KOPT-K1 (cell line): ENCODE measurements at regions not wholly inside any gene's neighbourhood (a gene's known extent, or its start where the extent isn't known, plus 50 kb on each side); places are given as distances from the start of the nearest gene placed in this dataset.
"Not testable (repeated sequence)": the region's sequence is repeated elsewhere in the genome, so short reads cannot be mapped to it uniquely, and the experiment has no call there.

Source experiments
- H3K27ac ChIP-seq: fragments of 200-600 bp; sonication (generic); 2 replicates; pipeline ENCODE4 v1.5.1; 2016; ENCODE audit warnings: antibody characterized with exemption, mild to moderate bottlenecking, low read depth, low read length; ENCODE audit not compliant: poor library complexity, severe bottlenecking
- H3K36me3 ChIP-seq: fragments of 200-600 bp; sonication (generic); 2 replicates; pipeline ENCODE4 v1.5.1; 2017; ENCODE audit warnings: antibody characterized with exemption, mild to moderate bottlenecking, low read length, moderate library complexity; ENCODE audit not compliant: insufficient read depth
- H3K9me3 ChIP-seq: fragments of 200-600 bp; sonication (generic); 2 replicates; pipeline ENCODE4 v1.5.1; 2017; ENCODE audit warnings: antibody characterized with exemption, low read length, mild to moderate bottlenecking; ENCODE audit not compliant: insufficient read depth, poor library complexity, severe bottlenecking

DNA sequence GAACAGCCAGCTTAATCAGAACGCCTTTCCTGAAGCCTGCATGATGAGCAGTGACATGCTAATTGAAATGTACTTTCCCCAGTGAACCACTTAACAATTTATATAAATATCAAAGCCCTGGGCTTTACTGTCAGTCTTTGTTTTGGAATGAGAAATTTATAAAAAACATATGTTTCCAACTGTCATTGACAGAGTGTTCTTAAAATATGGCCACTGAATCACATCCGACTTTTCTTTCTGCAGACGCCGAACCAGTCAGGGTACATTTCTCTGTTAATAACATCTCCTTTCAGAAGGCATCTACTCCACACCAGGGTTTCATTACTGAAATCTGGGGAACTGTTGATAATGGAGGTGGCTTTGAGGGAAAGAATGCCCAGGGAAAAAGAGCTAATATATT is 343.7 kb downstream of the INSIG2 start:
- H3K27ac ChIP-seq: no peak overlapping the region

DNA sequence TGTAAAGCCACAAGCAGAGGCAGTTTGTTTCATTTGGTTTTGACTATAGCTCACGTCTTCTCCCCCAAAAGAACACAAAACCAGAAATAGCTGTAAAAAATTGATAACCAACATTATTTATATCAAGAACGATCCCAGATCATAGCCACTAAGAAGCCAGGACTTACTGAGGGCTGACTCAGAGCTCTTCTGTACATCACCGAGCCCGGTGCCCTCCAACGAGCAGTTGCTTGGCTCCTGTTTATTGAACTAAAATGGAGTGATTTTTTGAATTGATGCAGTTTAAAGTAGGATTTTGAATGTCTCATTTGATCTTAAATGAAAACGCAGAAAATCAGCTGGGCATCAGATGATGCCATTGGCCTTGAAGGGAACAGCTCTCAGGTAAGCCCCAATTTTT is 343.3 kb downstream of the INSIG2 start:
- Histone ChIP-seq H3K36me3 (no peaks in the 10 kb centered on the region), H3K9me3 (no peaks in the 10 kb centered on the region), H3K27ac (no peak overlapping the region)

More for the DNA sequence above, 343.7 kb downstream of the INSIG2 start:
- no peaks in the 10 kb centered on the region for H3K9me3 ChIP-seq
- H3K36me3 ChIP-seq: no peaks in the 10 kb centered on the region

DNA sequence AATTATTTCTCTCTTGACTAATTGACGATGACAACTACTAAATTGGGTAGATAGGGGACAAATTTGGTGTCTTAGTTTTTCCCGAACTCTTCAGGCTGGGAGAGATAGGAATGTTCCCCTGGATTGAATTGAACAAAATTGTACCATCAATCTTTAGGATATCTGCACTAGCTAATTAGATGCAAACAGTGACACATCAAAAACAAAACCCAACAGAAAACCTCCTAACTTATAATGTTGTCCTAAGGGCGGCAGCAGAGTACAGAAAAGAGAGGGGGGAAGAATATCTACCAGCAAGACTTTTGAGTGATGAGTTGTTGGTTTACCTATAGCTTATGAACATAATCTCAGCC is 342.9 kb downstream of the INSIG2 start:
- H3K36me3 ChIP-seq: no peaks in the 10 kb centered on the region
- no peaks in the 10 kb centered on the region for H3K9me3 ChIP-seq
- H3K27ac ChIP-seq: no peak overlapping the region

DNA sequence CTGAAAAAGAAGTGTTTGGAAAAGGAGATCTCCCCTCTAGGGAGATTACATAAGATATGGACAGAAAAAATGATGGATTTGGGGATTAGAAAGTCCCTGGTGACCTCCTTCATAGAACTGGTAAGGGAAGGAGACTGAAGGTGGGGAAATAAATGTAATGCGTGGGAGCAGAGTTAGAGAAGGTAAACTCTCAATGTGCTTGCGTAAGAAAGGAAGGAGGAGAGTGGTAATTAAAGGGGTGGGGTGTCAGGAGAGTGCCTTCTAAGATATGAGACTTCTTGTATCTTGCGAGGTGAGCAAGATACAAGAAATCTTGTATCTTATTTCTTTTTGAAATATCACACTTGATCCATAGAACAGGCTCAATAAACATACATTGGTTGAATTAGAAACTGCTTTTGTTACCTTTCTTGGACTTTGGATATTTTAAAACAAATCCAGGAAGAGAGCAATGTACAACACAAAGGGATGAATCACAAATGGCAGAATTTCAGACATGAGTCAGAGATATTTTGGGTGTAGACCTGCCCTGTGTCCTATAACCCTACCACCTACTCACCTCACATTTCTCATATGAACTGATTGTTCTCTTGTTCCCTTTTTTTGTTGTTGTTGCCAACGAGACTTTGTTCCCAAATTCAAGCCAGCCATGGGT is 342.4 kb downstream of the INSIG2 start:
- no peak overlapping the region for H3K27ac ChIP-seq

DNA sequence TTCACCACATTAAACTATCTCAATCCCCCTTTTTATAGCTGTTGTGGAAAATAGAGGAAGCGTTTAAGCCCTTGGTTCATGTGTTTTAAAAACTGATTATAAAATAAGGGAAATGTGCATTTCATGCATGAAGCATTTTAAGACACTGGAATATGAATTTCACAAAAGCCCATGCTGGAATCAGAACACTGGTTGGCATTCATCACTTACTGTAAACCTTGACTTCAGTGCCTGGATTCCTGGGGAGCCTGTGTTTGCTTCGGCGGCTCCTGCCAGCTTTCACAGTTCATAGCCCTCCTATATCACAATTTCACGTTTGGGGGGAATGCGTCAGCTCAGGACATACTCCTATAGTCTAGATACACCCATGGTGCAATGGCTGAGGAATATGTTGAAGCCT is 336.9 kb downstream of the INSIG2 start:
- Histone ChIP-seq H3K9me3 (no peaks in the 10 kb centered on the region), H3K36me3 (no peaks in the 10 kb centered on the region), H3K27ac (no peak overlapping the region)

More for the DNA sequence above, 342.4 kb downstream of the INSIG2 start:
- no peaks in the 10 kb centered on the region for H3K36me3 ChIP-seq
- H3K9me3 ChIP-seq: no peaks in the 10 kb centered on the region

DNA sequence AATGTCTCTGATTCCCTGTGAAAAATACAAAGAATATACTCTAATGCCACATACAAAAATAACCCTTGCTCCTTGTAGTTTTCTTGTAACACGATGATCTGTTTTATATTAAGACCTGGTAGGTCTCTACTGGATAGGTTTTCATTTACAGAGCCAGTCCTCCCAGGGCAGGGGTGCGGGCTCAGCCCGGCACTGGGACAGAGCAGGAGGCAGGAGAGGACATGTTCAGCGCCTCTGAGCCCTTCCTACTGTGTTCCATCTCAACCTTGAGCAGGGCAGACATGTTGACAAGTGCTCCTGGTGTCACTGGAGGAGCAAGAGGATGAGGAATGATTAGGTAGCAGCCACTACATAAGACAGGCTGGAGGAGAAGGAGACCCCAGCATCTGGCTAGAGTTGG is 335.5 kb downstream of the INSIG2 start:
- no peaks in the 10 kb centered on the region for H3K36me3 ChIP-seq
- no peak overlapping the region for H3K27ac ChIP-seq
- H3K9me3 ChIP-seq: no peaks in the 10 kb centered on the region

DNA sequence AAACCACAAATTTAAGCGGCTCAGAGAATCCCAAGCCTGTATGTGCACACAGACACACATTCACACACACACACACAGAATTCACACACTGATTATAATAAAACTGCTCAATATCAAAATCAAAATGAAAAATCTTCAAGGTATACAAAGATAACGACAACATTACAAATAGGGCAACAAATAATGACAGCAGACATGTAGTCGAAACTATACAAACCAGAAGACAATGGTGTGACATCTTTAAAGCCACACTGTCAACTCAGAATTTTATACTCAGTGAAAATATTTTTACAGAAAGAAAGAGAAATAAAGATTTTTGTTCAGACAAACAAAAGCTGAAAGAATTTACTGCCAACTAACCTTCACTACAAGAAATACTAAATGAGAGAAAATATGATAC is 333.4 kb downstream of the INSIG2 start:
- H3K9me3 ChIP-seq: no peaks in the 10 kb centered on the region
- H3K27ac ChIP-seq: no peak overlapping the region
- no peaks in the 10 kb centered on the region for H3K36me3 ChIP-seq

DNA sequence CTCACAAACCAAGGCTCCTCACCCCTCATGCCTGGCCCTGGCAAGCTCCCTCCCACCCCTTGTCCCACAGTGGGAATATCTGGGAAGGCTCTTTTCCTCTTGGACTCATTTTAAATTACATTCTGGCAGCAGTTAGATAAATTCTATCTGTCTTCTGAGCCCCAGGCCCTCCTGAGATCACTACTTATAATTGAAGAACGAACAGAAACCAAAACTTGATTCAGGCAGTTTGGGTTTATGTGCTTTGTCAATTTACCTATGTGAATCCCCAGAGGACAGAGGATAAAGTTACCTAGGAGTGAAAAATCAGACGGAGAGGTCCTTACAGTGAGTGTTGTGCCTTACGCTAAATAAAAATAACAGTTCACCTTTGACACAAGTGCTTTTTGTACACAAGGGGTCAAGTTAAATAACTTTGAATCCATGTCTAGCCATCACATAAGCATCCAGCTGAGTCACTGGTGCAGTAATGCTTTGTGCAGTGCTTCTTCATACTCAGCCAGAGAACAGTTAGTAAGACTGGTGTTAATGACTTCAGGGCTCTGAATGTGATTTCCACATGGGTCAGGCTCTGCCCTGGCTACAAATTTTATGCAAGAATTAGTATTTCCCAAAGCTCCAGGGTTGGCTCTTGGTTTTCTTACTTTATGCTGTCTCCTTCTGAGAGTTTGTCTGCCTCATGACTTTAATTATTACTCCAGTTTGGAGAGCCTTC is 329.3 kb downstream of the INSIG2 start:
- Histone ChIP-seq H3K36me3 (no peaks in the 10 kb centered on the region), H3K9me3 (no peaks in the 10 kb centered on the region), H3K27ac (no peak overlapping the region)

DNA sequence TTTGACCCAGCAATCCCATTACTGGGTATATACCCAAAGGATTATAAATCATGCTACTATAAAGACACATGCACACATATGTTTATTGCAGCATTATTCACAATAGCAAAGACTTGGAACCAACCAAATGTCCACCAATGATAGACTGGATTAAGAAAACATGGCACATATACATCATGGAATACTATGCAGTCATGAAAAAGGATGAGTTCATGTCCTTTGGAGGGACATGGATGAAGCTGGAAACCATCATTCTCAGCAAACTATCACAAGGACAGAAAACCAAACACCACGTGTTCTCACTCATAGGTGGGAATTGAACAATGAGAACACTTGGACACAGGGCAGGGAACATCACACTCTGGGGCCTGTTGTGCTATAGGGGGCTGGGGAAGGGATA is 326.9 kb downstream of the INSIG2 start:
- H3K36me3 ChIP-seq, H3K27ac ChIP-seq, H3K9me3 ChIP-seq: not testable (repeated sequence)

DNA sequence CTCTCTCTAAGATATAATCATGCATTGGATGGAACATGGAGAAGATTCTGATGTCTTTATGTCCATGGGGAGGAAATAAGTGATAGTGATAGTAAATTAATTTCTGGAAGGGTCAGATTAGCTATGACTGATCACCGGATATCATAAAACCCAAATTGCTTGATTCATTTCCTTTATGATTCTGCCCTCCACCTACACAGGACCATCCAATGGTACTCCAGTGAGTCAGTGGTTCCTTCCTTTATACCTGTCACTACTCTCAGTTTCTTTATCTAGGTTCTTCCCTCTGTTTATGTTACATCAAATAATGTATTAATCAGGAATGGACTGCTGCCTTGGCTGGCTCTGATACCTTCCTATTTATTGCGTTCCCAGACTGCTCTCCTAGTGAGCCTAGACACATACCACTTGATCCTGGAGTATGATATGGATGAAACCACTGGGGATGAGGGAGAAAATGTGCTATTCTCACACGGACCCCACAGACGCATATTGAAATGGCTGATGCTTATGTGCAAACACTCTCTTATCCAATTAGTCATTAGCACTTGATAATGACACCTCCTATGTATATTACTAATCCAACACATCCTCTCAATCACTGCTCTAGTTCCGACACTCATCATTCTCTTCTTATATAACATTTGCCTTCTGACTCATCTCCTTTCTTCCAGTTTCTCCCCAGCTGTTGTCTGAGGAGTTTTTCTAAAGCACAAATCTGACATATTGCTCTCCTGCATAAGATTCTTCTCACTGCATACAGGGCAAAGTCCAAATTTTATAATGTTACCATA is 315.6 kb downstream of the INSIG2 start:
- H3K36me3 ChIP-seq: no peaks in the 10 kb centered on the region
- H3K27ac ChIP-seq: no peak overlapping the region
- no peaks in the 10 kb centered on the region for H3K9me3 ChIP-seq

DNA sequence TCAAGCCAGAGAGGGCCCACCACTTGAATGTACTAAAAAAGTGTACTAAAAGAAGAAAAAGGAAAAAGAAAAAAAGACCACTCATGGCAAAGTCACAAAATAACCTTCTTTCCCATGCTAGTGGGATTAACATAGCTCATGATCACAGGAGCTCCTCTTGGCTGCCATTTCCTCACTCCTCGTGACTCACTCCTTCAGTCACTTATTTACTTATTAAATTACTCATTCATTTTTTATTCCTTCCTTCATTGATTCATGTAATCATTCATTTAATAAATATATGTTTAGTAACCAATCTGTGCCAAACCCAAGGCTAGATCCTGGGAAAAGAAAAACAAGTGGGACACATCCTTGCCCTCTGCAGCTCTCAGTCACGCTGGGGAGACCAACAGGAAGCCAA is 300.5 kb downstream of the INSIG2 start:
- H3K27ac ChIP-seq: no peak overlapping the region

GRCh38 chr2:118387509-118387908 is 299.2 kb downstream of the INSIG2 start:
- no peaks in the 10 kb centered on the region for H3K36me3 ChIP-seq

More for the DNA sequence above, 300.5 kb downstream of the INSIG2 start:
- H3K36me3 ChIP-seq: no peaks in the 10 kb centered on the region
- peaks cover 4% of the 10 kb centered on the region for H3K9me3 ChIP-seq

DNA sequence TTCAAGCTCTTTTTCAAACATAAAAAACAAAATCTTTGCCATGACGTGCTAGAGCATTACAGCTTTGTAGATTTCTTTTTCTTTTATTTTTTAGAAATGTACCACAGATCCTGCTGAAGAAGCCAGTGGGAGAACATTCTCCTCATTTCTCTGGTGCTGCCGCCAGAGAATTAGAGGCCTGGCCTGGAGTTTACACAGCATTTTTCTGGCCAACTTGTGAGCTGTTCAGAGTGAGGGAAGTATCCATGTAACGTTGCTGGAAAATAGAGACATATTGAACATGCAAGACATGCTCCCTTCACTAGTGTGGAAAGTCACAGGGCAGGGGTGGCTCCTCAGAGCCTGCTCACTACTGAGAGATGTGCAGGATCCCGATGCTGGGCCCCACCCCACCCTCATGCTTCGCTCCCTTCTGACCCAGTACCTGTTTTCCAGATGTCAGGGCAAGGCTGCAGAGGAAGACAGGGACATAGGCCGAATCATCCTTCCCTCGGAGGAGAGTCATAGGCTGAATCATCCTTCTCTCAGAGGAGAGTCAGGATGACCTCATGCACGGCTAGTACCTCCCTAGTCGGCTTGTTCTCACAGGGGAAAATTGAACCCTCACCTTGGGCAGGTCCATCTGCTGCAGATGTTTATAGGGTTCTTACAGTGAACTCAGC is 298.5 kb downstream of the INSIG2 start:
- Histone ChIP-seq H3K36me3 (no peaks in the 10 kb centered on the region), H3K27ac (no peak overlapping the region), H3K9me3 (peaks cover 4% of the 10 kb centered on the region)

More at GRCh38 chr2:118387509-118387908, 299.2 kb downstream of the INSIG2 start:
- peaks cover 4% of the 10 kb centered on the region for H3K9me3 ChIP-seq
- no peak overlapping the region for H3K27ac ChIP-seq

DNA sequence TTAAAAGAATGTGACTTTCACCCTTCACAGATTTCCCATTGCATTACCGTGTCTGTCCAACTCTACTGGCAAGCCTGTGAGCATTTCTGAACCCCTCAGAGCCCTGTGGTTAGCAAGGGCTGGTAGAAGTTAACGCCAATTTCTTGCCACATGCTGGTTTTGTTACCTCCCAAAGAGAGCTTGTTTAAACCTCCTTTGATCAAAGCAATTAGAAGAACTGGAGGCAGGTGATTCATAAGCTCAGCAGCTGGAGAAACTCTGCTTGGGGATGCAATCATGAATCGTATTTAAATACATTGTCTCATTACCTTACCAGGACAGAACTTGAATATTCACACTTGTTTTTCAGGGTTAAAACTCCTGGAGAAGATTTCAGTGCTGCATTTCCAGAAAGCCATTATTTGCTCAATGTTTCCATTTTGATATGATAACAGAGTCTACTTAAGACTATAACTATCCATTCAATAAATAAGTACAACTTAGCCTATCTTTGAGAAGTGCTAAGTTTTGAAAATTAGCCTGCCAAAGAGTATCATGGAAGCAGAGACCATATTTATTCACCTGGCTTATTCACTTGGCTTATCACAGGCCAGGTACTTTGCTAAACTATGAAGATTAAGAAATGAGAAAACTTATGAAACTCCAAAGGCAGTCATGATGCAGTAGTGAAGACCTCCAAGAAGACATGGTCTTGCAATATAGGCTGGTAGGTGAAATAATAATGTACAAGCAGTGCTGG is 292.8 kb downstream of the INSIG2 start:
- H3K36me3 ChIP-seq: no peaks in the 10 kb centered on the region

More for the DNA sequence above, 292.8 kb downstream of the INSIG2 start:
- Histone ChIP-seq H3K27ac (no peak overlapping the region), H3K9me3 (no peaks in the 10 kb centered on the region)
